HepG2 (cell line): ENCODE measurements at regions not wholly inside any gene's neighbourhood (a gene's known extent, or its start where the extent isn't known, plus 50 kb on each side); places are given as distances from the start of the nearest gene placed in this dataset.

Experiments
- EP300 ChIP-seq, 3 experiments: sonication (generic) in 1 of 3; formaldehyde crosslinking in 1 of 3; IDR thresholded peaks; 2 replicates each; pipeline versions ENCODE4 v1.5.1 to v1.6.1; 2011 to 2020; ENCODE audit warnings: low read depth in 2 of 3, low read length in 2 of 3, borderline replicate concordance in 1 of 3, improper control_type of control experiment in 1 of 3, mild to moderate bottlenecking in 1 of 3, missing genetic modification reagents in 1 of 3, moderate library complexity in 1 of 3
- GABPB1 ChIP-seq: IDR thresholded peaks from 2 replicates; pipeline ENCODE4 v1.6.1; 2016; ENCODE audit warnings: mild to moderate bottlenecking, missing genetic modification reagents, moderate library complexity, missing compliant biosample characterization
- JUN ChIP-seq: sonication (generic); formaldehyde crosslinking; IDR thresholded peaks from 2 replicates; pipeline ENCODE4 v1.4.0; 2020; ENCODE audit warnings: mild to moderate bottlenecking, missing genetic modification reagents
- MAFK ChIP-seq, 2 experiments: IDR thresholded peaks in 1 of 2; conservative IDR thresholded peaks in 1 of 2; 2 replicates each; pipeline ENCODE4 v1.6.1; 2011; ENCODE audit warnings: improper control_type of control experiment in 2 of 2, low read length in 2 of 2
- RERE ChIP-seq: IDR thresholded peaks from 2 replicates; pipeline ENCODE4 v1.6.1; 2016; ENCODE audit warnings: low read depth, missing genetic modification reagents, missing compliant biosample characterization
- RFX5 ChIP-seq: IDR thresholded peaks from 2 replicates; pipeline ENCODE4 v1.6.1; 2011; ENCODE audit warnings: low read depth, low read length, improper control_type of control experiment
- ZNF160 ChIP-seq: sonication (generic); formaldehyde crosslinking; IDR thresholded peaks from 2 replicates; pipeline ENCODE4 v1.8.0; 2022; ENCODE audit warnings: mild to moderate bottlenecking, inconsistent platforms, missing genetic modification reagents
- ZNF362 ChIP-seq: sonication (generic); formaldehyde crosslinking; IDR thresholded peaks from 2 replicates; pipeline ENCODE4 v1.4.0; 2020; ENCODE audit warnings: missing genetic modification reagents, mild to moderate bottlenecking, borderline replicate concordance
- ZNF382 ChIP-seq: sonication (generic); formaldehyde crosslinking; IDR thresholded peaks from 2 replicates; pipeline ENCODE4 v1.5.0; 2020; ENCODE audit warnings: missing genetic modification reagents, mild to moderate bottlenecking, borderline replicate concordance

- TF ChIP-seq JUN (CRISPR knock-in tag), result no peak
- no peak for TF ChIP-seq ZNF160 (CRISPR knock-in tag)
- no peak for TF ChIP-seq ZNF362 (CRISPR knock-in tag)
- no peak for TF ChIP-seq EP300 (IDR thresholded peaks at IDR 0.05; ENCODE audit: low read depth in 2 of 2, low read length in 2 of 2)
- TF ChIP-seq EP300 (CRISPR knock-in tag; IDR thresholded peaks at IDR 0.05; ENCODE audit: borderline replicate concordance), result no peak
- no peak for TF ChIP-seq GABPB1
- no peak for TF ChIP-seq RERE (CRISPR knock-in tag)
- no peak for TF ChIP-seq MAFK (conservative IDR thresholded peaks at IDR 0.05 in 1 of 2, IDR thresholded peaks at IDR 0.05 in 1 of 2; ENCODE audit: low read length in 2 of 2)
- TF ChIP-seq RFX5, result no peak
- TF ChIP-seq ZNF382 (CRISPR knock-in tag), result no peak
Measured at GRCh38 chr14:65879248-65880009, 466.9 kb downstream of the FUT8 start.
